ENCODE measurements at regions not wholly inside any gene's neighbourhood (a gene's known extent, or its start where the extent isn't known, plus 50 kb on each side); places are given as distances from the start of the nearest gene placed in this dataset.

- DNase-seq (ENCODE audit: low read depth in 3 of 3), result no peak
These were observed 342.4 kb upstream of the AJAP1 start for GRCh38 chr1:4312024-4312423.

GRCh38 chr1:4315202-4315601 lies 339.2 kb upstream of the AJAP1 start:
- no peak for DNase-seq (ENCODE audit: low read depth in 3 of 3)

GRCh38 chr1:4317207-4317606 lies 337.2 kb upstream of the AJAP1 start:
- no peak for DNase-seq (ENCODE audit: low read depth in 3 of 3)

GRCh38 chr1:4318720-4319119 lies 335.7 kb upstream of the AJAP1 start:
- no peak for DNase-seq (ENCODE audit: low read depth in 3 of 3)

DNA sequence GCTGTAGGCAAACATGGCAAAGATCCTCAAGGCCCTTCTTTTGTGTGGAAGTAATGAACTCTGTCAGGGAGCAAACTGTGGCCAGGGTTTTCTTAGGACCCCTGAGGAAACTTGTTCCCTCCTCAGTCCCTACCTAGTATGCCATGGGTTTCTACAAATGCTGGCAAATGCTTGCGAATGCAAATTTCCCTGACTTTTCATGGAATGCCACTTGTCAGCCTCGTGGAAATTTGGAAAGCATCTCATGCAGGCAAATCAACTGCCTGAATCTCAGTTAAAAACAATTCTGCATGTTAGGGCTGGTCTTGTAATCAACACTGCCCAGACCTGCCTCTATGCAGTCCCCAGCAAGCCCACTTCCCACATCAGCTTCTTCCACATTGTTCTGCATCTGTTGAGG lies 334.9 kb upstream of the AJAP1 start:
- DNase-seq (ENCODE audit: low read depth in 3 of 3), result no peak

DNA sequence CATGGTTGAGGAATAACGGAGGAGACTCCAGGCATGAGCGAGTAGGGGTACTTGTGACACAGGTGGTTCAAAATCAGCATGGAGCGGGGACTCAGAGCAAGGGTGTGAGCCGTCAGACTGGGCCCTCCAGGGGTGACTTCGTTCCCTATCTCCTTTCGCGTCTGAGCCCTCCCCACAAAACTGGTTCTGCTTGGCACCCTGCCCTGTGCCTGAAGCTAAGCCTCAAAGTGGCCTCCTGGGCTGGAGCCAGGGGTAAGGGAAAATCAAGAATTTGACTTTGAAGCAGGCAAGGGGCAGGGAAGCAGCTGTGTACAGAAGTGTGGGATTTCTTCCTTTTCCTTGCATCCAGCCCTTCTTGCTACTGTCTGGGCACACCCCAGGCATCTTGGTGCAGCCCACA lies 331.5 kb upstream of the AJAP1 start:
- DNase-seq (ENCODE audit: low read depth in 3 of 3), result no peak

- no peak for DNase-seq (ENCODE audit: low read depth in 3 of 3)
These were observed 331.1 kb upstream of the AJAP1 start for GRCh38 chr1:4323309-4323708.

DNA sequence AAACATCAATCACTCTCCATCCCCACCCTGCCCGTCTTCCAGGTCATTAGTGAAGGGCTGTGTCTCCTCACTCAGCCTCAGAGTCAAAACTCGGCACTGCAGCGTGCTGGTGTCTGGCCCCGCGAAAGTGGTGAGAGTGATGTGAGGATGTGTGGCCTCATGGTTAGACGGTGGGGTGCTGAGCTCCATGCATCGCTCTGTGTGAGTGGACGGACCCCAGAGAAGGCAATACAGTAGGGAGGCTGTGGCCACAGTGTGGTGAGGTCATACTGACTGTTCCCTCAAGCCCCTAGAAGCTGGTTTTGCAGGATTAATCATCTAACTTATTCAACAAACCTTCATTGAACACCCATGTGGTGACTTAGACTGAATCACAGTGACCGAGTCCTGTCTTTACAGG lies 329.9 kb upstream of the AJAP1 start:
- no peak for DNase-seq (ENCODE audit: low read depth in 3 of 3)

DNA sequence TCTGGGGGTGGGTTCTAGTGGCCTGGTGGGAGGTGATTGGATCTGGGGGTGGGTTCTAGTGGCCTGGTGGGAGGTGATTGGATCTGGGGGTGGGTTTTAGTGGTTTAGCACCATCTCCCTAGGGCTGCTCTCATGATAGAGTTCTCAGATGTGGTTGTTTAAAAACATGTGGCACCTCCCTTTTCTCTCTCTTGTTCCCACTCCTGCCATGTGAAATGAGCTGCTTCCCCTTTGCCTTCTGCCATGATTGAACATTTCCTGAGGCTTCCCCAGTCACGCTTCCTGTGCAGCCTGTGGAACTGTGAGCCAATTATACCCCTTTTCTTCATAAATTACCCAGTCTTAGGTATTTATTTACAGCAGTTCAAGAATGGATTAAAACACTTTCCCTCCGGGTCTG lies 327.3 kb upstream of the AJAP1 start:
- DNase-seq (ENCODE audit: low read depth in 3 of 3), result no peak

GRCh38 chr1:4328402-4329071 lies 325.9 kb upstream of the AJAP1 start:
- no peak for DNase-seq (ENCODE audit: low read depth in 3 of 3)

- no peak for DNase-seq (ENCODE audit: low read depth in 3 of 3)
These were observed 323.3 kb upstream of the AJAP1 start for GRCh38 chr1:4330805-4331766.

GRCh38 chr1:4331767-4332163 lies 322.6 kb upstream of the AJAP1 start:
- DNase-seq (ENCODE audit: low read depth in 3 of 3), result no peak

GRCh38 chr1:4336507-4336906 lies 317.9 kb upstream of the AJAP1 start:
- no peak for DNase-seq (ENCODE audit: low read depth in 3 of 3)

DNA sequence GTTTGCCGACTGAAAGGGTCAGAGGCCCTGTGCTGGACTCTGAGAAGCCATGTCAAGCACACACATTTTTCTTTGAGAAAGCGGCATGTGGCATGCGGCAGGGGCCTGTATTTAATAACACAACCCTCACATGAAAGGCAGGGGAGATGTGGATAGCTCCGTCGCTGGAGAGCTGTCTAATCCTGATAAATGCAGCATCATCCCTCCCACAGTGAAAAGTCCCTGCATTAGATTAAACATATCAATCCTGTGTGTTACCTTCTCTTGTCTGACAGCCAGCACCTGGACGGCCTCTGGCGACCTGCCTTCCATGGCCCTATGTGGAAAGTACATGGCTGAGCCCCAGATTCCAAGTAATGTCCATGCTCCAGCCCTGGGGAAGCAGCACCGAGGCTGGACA lies 313.0 kb upstream of the AJAP1 start:
- DNase-seq (ENCODE audit: low read depth in 3 of 3), result no peak

DNA sequence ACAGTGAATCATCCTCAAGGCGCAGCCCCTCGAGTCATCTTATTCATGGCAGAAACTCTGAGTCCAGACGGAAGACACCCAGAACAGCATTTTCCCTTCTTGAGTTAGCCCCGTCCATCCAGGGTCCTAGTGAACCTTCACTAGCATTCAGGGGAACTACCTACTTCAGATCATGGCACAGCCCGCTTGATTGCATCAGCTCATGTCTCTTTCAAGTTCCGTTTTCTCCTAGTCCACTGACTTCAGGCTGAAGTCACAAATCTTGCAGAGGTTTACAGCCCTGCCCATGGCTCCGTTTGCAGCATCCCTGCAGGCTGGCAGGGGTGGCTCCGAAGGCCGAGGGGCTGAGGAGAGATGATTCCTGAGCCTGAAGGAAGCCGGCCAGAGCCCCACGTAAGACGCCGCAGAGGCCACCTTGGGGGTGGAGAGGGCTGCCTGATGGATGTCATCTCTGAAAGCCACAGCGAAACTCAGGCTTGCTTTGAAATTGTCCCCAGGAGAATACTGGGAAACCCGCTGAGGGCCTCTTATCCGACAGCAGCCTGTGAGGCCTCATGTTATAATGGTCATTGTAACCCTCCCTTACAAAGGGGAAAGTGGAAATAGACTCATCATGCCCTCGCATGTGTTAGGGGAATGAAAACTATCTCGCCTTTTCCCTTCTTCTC lies 310.2 kb upstream of the AJAP1 start:
- DNase-seq (ENCODE audit: low read depth in 3 of 3), result no peak

DNA sequence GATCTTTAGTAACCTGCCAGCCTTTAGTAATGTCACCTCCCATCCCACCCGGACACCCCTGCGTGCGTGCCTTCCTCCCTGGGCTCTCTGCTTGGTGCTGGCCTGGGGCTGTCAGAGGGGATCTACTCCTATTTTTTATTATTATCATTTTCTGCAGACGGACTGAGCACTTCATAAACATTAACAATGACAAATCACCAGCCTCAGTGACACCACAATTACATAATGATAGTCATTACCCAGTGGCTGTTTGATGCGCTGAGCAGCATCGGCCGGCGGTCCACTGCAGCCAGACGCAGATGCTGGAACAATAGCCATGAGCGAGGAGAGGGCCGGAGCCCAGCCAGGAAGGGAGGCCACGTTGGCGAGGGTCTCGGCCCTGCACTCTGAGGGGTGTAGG lies 309.3 kb upstream of the AJAP1 start:
- DNase-seq (ENCODE audit: low read depth in 3 of 3), result no peak

GRCh38 chr1:4346131-4346530 lies 308.3 kb upstream of the AJAP1 start:
- DNase-seq (ENCODE audit: low read depth in 3 of 3), result no peak

DNA sequence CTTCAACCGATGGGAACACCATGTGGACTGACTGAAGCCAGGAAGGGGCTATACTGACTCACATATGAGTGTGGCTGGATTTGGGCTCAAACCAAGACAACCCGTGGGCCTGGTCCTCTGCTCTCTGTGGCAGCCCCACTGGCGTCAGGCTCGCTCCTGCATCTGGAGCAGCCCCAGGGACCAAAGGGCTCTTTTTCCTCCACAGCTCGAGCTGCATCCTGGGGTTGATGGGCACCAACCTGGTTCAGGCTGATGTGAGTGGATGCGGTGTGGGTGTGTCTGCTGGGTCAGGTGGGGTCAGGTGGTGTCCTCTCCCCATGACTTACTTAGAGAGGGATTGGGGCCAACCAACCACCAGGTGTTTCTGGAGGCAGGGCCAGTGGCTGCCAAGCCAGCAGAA lies 303.0 kb upstream of the AJAP1 start:
- DNase-seq (ENCODE audit: low read depth in 3 of 3), result no peak

DNA sequence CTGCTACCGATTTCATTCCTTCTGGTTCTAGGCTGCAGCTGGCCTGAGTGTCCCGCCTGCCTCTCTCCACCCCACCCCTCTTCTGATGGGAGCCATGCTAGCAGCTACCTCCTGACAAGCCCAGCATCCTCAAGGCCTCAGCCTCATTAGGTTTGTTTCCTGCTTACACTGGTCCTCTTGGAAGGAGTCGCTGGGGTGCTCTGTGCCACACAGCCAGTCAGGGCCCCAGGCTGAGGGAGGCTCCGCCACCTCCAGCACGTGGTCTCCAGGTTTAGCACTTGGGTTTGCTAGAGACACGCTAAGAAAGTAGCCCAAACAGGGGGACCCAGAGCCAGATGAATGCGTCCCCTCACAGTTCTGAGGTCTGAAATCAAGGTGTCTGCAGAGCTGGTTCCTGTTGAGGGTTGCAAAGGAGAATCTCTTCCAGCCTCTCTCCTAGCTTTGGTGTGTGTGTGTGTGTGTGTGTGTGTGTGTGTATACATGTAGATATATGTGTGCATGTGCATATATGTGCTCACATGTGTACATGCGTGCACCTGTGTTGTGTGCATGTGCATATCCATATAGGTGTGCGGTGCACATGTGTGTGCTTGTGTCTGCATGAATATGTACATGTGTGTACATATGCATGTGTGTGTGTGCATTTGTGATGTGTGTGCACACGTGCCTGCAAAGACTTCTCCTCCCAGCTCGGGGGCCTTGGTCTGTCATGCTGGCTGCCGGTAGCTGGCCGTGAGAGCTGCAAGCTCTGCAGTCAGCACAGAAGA lies 301.1 kb upstream of the AJAP1 start:
- no peak for DNase-seq (ENCODE audit: low read depth in 3 of 3)

- no peak for DNase-seq (ENCODE audit: low read depth in 3 of 3)
These were observed 298.6 kb upstream of the AJAP1 start for GRCh38 chr1:4355839-4356238.

GRCh38 chr1:4362314-4363044 lies 291.9 kb upstream of the AJAP1 start:
- DNase-seq (ENCODE audit: low read depth in 3 of 3), result no peak

All from stimulated activated CD4-positive, alpha-beta T cell treated with anti-CD3 and anti-CD28 coated beads, TNF-alpha, amount 100 ng/mL, for 4 hours (primary cell).